Stimulated activated naive CD4-positive, alpha-beta T cell treated with Interleukin-2 at 50 U/mL for 16 hours (primary cell): ENCODE measurements at regions not wholly inside any gene's neighbourhood (a gene's known extent, or its start where the extent isn't known, plus 50 kb on each side); places are given as distances from the start of the nearest gene placed in this dataset.

Experiments
- DNase-seq: peaks from one replicate; lab custom pipeline; 2025; lab: John Stamatoyannopoulos, UW

DNA sequence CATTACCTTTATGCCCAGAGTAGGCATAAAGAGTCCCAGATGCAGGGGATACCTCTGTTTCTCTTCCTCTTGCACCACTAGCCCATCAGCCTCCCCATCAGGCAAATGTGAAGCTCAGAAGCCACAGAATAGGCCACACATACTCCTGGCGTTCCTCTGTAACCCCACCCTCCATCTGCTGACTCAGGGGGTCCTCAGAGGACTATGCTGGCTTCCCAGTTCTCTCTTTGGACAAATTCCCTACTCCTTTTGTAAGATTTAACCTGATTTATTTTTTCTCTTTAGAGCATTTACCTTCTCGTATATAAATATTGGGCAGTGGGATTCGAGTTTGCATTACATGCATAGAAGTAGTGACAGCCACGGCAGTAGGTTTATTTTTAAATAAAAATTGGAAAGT lies 262.3 kb upstream of the CADM1 start:
- no peak for DNase-seq

DNA sequence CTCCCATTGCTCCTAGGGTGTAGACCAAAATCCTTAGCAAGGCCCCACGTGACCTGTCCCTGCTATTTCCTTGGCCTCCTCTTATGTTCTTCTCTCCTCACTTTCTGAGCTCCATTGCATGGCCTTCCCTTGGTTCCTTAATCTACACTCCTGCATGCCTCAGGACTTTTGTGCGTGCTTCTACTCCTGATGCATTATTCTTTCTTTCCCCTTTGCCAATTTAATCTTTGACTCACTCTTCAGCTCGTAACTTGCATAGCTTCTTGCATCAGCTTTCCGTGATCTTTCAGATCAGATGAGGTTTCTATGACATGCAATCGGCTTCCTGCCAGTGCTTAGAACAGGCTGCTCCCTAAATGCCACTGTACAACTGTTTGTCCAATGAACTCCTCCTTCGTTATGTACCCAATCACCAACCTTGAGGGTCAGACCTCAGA lies 261.6 kb upstream of the CADM1 start:
- no peak for DNase-seq

DNA sequence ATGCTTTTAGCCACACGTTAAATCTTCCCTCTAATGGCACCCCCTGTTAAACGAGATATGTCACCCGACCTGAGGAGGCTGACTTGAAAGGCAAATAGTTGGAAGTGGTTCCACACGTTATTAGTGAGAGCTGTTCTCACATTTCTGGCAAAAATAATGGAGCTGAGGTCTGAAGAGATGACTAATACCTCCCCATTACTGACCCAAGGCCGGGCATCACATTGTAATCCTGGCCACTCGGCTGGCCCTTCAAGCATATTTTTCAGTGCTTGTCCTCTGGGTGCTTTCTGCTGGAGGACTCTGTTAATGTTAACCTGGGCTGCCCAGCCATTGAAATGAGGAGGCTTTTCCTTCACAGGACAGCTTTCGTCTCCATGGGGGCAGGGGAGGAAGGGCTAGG lies 260.0 kb upstream of the CADM1 start:
- no peak for DNase-seq

DNA sequence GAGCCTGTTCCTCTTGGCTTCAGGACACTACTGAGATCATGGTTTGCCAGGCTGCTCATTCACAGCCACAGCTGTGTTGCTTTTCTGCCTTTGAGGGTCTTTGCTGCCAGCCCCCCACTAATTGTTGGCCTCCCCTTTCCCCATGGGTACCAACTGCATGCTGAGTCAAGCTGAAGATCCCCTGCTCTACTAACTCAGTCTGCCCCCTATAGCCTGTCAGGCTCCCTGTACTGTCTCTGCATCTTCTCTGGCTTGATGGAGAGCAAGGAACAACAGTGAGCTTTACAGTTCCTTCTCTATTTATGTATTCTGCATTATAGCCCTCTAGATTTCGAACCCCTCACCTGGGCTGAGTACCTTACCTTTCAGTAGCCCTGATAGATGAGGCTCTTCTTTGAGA lies 257.6 kb upstream of the CADM1 start:
- no peak for DNase-seq

DNA sequence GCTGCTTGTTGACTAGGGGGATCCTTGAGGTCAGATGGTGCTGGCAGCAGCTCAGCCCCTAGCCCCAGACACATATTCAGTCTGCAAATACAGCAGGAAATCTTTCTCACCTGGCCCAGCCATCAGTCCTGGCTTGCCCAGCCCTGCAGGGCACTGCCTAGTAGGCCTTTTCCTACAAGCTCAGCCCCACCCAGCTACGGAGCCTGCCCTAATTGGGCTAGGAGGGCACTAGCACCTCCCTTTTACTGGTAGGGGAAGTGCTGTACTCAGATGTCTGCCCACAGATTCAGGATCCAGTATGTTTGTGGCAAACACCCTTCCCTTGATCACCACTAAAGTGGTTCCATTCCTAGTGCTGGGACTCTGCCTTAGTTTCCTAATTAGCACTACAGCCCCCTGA lies 257.1 kb upstream of the CADM1 start:
- DNase-seq, result no peak

DNA sequence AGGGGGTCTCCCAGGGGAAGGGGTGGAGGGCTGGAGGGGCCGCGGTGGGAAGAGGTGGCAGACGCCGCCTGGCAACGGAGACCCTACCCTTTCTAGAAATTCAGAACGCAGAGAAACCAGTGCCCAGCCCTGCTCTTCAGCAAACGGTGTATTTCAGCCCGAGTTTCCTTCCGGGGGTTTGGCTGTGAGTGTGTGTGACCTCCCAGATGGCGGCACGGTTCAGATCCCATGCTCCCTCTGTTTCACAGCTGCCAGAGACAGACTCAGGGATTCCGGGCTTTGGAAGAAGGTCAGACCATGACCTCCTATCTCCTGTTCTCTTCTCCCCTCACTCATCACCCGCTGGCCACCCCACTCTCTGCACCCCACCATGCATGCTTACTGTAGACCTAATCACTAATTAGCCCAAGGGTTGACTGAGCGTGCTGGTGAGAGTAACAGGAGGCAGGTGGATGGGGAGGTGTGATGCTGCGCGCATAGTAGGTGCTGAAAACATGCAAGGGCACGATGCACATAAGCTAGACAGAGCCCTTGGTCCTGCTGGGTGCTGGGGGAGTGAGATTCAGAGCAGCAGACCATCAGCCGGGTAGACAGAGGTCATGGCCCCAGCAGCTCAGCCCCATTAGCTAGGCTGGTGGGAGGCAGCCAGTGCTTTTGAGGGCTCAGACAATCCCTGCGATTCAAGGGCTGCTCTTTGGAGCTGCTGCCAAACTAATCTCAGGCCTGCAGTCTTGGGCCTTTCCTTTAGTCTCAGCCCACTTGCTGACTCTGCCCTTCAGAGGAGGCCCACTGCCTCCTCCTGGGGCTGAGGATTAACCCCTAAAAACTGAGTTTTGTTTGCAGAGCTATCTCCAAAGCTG lies 256.5 kb upstream of the CADM1 start:
- no peak for DNase-seq

DNA sequence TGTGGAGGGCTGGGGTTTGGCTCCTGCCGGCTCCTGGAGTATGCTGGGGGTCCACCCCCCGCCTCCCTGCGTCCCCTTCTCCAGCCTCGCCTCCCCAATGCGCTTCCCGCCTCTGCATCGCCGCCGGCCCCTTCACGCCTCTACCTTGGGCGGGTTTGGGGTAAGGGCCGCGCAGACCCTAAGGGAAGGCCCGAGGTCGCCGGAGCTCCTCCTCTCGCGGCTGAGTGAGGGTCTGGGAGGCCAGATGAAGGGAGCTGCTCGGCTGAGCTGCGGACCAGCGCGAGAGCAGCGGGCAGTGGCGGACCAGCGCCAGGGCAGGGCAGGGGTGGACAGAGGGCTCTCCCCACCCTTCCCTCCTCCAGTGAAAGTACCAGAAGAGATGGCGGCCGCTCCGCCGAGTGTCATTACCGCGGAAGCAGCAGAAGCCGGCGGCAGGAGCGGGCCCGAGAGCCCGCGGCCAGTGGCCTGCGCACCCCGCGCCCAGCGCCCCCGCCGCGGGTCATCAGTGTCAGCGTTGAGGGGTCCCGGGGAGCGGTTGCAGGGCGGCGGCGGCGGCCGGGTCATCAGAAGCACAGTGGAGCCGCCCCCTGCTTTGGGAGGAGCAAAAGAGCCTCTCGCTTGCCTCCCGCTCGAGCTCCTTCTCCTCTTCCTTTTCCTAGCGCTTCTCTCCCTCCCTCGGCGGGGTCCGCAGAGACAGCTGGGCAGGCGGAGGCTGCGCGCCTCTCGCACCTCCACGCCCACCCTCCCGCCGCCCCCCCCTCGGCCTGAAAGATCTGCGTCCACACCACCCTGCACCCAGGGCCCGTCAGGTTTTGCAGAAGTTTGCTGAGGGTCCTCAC lies 255.6 kb upstream of the CADM1 start:
- no peak for DNase-seq

DNA sequence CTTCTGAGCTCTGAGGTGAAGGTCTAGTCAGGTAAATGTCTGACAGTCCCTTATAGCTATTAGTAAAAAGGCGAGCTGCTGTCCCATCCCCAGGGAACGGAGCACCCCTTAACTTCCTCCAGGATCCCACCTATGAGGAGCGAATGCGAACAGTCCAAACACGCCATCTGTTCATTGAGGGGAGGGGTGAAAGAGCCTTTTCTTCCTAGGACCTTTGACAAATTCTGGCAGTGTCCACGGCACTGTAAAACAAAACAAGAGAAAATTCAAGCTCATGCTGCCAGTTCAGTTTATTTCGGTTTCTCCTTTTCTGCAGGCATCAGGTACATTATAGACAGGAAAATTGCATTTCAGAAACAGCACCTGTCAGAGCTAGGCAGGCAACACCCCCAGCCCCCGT lies 253.8 kb upstream of the CADM1 start:
- no peak for DNase-seq

DNA sequence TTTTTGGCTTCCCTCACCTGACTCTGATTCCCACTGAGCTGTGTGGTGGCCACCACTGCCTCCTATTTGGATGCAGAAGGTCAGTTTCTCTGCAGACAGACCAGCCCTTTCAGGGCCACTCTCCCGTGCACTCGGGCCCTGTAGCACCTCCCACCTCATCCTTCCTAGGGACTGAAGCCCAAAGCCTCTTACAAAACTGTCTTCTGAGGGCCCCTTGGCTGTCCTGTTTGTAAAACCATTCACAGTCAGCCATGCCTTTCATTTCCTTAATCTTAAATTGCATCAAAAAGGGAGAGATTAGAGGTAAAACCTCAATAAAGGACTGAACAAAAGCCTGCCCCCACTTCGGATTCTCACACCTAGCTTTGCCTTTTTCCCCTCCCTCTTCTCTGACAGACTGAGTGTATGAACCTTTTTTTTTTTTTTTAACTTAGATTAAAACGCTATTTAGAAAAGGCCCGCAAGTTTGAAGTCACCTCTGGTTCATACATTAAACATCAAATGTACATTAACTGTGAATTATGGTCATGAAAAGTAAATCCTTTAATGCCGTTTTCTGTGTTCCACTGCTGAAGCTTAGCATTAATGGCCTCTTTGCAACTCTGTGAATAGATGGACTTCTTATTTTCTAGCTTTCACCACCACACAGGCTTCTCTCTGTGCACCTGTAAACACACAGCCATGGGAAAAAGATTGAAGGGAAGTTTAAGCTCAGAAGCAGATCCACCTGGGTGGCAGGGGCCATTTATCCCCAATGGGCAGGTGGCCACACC lies 247.2 kb upstream of the CADM1 start:
- DNase-seq, result no peak

DNA sequence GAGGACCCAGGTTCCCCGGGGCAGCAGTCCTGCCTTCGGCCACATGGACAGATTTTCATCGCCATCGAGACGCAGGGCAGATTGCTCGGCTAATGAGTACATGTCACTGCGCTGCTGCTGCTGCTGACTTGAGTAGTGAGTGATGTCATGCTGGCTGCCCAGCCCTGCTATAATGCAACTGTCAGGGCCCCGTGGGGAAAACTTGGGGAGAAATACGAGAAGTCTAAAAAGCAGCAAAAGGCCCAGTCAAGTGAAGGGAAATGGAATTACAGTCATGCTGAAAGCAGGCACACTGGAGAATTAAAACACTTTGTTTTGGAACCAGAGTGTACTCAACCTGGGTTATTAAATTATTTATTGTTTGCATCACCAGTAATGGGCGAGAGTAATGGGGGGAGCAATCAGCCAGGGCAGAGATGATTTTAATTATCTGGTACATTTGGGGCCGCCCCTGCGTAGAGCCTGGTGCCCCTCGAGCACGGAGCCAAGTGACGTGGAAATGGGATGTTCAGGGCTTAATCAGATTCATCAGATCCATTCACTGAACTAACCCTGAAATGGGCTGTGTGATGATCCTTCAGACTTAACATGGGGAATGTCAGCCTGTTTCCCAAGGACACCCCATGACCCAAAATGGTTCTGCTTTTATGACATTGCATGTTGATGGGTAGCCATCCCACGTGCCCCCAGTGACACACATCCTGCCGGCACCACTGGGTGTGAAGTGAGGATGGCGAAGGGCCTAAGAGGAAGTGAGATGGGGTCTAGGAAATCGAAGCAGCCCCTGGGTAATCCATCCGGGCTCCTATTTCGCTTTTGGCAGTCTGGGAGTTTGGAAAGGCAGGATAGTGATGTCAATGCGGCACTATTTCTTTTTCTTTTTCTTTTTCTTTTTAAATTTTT lies 241.6 kb upstream of the CADM1 start:
- no peak for DNase-seq

DNA sequence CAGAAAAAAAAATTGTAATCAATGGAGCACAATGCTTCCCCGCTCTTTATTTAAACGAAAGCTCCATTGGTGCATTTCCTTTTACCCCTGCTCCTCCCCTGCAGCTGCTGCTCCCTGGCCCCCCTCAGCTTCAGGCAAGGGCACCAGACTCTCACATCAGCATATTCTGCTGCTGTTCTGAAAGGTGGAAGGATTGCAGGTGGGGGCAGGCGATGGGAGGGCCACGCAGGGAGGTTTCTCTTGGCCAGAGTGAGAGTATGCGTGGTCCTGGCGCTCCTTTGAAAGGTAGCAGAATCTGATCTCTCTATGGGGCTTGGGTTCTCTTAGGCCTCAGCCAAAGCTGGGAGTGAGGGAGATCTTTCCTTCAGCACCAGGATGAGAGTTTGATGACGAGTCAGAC lies 240.9 kb upstream of the CADM1 start:
- DNase-seq, result no peak

DNA sequence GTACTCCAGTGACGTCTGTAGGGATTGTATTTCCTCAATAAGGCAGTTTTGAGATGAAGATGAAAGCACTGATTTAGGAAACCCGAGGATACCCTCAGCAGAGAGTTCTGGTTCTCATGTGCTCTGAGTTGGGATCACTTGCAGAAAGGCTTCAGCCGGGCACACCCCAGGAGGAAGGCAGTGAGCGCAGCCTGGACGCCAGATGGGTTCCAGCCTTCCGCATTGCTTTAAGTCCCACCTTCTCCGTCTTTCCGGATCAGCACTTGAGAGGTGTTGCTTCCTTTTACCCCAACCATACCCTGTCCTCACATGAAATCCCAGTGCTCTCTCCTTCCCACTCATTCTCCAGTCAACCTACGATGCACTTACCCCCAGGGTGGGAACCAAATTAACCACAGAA lies 239.5 kb upstream of the CADM1 start:
- no peak for DNase-seq

DNA sequence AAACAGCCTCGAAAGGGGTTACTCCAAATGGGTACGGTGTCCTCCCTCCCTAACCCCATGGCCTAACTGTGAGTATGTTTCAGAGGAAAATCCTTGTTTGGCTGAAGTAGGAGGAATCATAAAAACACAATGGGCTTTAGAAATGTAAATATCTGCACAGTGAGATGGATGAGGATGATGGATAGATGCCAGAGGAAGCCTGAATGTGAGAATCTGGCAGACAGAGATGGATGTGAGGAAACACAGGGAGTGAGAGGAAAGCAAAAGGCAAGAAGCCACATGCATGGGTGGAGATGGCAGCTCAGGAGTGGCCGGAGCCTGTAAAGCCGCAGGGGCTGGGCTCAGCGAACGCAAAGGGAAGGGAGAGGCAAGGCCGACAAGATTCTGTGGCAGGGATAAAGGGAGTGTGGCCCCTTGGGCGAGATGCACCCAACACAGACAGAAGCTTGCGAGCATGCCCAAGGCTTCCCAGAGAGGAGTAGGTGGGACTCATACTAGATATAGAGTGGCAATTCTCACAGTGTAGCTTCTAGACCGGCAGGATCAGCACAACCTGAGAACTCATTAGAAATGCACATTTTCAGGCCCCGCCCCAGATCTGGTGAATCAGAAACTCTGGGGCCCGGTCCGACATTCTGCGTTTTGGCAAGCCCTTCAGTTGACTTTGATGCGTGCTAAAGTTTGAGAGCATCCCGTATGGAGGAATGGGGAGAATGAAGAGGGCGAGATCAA lies 237.3 kb upstream of the CADM1 start:
- DNase-seq, result no peak

DNA sequence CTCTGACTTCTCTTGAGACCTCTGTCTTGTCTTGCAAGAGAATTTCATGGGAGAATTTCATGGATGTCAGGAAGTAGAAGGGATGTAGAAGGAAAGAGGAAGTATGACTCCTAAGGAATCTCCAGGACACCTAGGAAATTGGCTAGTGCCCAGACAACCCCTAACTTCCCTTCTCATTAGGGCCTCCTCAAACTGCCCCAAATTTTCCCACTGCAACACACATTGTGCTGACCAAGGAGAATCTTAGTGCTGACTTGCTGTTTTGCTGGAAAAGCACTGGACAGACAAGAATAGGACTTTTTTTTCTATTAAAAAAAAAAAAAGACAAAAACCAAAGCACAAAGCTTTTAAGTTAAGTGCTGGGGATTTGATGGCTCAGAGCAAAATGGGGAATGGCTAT lies 236.1 kb upstream of the CADM1 start:
- DNase-seq, result no peak

DNA sequence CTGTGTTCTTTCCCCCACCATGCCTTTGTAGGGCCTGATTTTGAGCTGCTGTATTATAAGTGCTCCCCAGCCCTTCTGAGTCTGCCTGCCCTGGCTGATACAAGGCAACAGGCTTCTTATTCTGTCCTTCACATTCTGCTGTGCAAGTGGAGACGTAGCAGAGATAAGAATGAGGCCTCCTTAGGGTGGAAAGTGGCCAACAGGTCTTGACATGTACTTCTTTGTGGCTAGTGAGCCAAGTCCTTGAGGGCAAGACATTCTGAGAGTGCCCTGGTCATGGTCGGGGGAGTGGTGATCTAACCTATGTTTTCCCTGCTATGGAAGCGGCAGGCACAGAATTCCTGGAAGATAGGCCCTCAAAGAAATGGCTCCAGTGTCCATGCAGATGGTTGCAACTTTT lies 235.7 kb upstream of the CADM1 start:
- DNase-seq, result no peak

DNA sequence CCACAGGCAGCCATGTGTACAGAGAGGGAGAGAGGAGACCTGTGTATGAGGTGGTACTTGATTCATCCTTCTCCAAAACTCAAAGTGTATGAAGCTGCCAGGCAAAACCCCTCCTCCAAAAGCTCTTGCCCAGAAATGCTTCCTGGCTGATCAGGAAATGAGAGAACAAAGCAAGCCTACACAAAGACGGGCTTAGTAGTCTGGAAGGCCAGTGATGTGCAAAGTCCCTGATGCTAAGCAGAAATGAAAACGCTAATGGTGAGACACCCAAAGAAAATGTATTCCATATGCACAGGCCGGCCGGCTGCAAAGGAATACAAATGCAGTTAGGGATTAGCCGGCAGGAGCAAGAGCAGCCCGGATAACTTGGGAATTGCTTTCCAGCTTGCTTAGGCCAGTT lies 234.9 kb upstream of the CADM1 start:
- no peak for DNase-seq

DNA sequence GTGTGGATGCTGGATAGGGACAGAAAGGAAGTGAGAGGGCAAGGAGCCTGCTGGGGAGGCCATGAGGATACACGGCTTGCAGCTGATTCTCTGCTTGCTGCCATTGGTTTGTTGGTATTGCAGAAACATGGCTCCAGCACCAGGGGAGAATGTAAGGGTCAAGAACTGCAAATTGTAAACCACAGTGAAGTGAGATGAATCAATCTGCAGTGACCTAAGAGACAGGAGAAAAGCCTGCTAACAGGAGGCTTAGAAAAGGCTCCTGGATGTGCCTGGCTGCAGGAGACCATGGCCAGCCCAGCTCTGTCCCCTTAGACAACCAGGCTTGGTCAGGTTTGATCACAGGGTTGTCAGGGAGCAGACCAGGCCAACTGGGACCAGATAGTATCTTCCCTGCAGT lies 233.7 kb upstream of the CADM1 start:
- DNase-seq, result no peak

DNA sequence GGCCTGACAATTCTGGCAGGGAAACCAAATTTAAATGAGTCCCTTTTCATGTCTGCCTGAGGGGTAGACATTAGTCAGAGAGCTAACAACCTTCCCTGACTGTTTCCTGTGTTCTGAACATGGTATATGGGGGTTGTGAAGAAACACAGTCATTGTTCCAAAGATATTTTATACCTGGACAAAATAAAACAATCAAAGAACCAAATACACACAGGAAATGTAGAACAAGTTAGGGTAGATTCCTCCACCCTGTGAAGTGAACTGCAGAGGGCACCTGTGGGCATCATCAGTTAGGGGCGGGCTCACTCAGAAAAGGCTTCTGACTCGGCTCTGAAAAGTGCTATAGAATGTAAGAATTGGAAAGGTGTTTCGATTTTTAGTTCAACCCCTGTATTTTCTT lies 231.9 kb upstream of the CADM1 start:
- no peak for DNase-seq

DNA sequence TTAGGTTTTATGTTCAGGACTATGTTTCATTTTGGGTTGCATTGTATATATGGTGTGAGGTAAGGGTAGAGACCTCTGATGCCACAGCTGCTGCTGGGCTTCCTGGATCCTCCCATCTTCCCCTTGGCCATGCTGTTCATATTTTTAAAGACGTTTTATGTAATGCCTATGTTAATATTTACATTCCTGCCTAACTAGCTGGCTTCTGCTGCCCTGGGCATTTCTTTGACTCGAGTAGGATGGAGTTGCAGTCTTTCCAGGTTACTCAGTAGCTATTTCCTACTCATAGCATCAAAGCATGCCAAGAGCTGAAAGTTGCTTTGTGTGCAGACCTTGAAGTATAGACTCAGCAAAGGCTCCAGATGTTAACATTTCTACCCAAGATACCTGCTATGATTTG lies 220.5 kb upstream of the CADM1 start:
- DNase-seq, result no peak

DNA sequence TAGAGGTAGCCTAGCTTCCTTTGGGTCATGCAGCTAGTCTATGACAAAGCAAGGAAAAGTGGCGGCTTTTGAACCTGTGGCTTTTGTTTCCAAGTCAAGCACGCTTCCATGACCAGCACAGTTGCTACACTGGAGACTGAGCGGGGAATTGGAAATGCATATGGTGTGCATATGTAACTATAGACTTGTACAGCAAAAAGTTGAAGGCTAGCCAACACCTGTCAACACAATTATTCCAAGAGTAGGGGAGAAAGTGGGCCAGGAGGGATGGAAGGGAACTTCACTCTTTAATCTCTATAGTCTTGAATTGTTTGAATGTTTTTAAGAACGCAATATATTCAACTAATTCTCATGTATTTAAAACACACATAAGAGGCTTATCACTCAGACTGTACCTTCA lies 218.5 kb upstream of the CADM1 start:
- DNase-seq, result no peak
